ACHN (cell line): ENCODE measurements at regions not wholly inside any gene's neighbourhood (a gene's known extent, or its start where the extent isn't known, plus 50 kb on each side); places are given as distances from the start of the nearest gene placed in this dataset.

Source experiments
- DNase-seq: peaks from one replicate; pipeline ENCODE4 v3.0.0-alpha.2; 2015
- in situ Hi-C: cut with HindIII; loops from 2 replicates; pipeline ENCODE4 v1.10.0; 2017; ENCODE audit warnings: low sequenced_read_pairs, low pct_ligation_motif_present, low pct_unique_long_range_greater_than_20kb

DNA sequence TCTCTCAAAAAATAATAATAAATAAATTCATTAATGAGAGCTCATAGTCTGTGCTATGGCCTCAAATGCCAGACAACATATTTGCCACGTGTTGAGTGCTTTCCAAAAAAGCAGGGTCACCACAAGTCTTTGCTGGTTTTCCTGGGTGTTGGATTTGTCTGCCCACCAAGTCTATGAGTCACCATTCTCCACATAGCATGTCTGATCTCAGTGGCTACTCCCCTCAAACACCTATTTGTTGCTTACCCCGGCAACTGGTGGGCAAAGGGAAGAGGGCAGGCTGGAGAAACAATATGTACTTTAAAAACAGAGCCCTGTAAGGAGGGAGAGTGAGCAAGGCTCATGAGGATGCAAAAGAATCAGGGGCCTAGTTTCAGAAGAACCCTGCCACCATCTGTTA lies 120.0 kb upstream of the ARRDC4 start:
- DNase-seq, result no peak
- in situ Hi-C loops, result no loop called here

DNA sequence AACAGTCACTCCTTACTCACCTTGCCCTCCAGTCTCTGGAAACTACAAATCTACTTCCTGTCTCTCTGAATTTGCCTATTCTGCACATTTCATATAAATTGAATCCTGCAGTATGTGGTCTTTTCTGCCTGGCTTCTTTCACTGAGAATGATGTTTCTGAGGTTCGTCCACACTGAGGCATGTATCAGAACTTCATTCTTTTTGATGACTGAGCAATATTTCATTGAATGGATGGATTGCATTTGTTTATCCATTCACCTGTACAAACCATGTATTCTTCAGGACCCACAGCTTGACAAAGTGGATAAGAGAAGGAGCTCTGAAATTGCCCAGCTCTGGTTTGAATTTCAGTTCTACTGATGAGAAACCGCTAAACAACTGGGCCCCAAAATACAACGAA lies 118.9 kb upstream of the ARRDC4 start:
- in situ Hi-C loops, result no loop called here
- no peak for DNase-seq

DNA sequence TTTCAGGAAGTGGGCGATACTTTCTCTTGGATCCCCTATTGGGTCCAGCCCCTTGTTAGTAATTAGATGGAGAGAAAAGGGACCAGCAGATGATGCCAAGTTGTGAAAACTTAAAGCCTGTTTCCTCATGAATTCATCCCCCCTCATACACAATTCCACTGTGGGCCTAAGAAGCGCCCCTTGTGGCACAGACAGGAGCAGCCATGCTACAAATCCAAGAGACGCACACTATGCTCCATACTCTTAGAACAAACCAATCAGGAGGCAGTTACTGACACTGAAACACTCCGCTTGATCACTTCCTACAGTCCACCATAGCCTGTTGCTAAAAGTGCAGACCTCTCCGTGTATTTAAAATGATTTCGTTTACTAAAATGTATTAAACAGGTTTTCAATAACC lies 111.3 kb upstream of the ARRDC4 start:
- no peak for DNase-seq
- in situ Hi-C loops, result no loop called here

DNA sequence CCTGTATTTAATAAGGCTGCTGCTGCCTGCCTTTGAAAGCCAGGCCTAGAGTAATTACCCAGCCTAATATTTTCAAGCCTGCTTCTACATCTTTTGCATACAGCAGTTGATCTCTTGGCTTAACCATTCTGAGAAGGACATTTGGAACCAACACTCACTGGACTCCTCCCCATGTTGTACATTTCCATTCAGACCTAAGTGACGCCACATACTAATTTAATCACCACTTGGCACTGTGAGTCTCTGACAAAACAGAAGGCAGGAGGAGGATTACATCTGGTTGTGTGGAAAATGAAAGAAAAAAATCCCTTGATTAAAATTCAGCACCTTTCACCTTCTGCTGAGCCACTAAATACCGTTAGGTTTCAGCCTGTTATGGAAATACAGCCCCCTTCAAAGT lies 102.2 kb upstream of the ARRDC4 start:
- in situ Hi-C loops, result no loop called here
- no peak for DNase-seq

DNA sequence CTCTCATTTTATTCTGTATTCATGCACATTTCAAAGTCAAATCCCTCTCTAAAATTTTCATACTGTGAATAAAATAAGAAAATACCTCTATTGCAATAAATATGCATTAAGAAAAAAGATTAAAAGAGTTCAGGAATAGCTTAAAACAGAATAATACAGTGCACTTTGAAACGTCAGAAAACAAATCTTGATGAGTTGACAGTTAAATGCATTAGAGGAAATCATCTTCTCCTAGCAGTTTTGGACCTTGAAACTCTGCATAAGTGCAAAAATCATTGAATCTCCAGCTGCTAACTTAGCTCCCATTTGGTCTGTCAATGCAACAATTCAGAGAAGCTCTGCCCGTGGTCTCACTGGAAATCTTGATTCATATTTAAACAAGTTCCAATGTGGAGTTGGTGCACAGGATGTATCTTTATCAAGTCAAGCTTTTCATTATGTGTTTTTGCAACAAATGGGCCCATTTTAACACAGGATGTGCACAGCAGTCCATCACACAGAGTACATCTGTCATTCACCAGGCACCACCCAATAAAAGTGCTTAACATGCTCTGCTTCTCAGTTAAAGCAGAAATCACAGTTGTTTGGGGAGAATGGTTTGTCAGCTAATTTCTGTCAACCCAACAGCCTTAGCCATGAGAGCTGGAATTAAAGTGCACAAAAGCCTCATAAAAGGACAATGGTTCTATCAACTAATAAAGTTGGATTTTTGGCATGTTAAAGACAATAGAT lies 98.8 kb upstream of the ARRDC4 start:
- no peak for DNase-seq
- in situ Hi-C loops, result no loop called here

GRCh38 chr15:97866959-97867358 lies 93.5 kb upstream of the ARRDC4 start:
- no peak for DNase-seq
- in situ Hi-C loops, result no loop called here

- no peak for DNase-seq
- in situ Hi-C loops, result no loop called here
Measured at GRCh38 chr15:97867870-97868269, 92.6 kb upstream of the ARRDC4 start.

- DNase-seq, result no peak
- in situ Hi-C loops, result no loop called here
Measured at GRCh38 chr15:97868981-97869380, 91.5 kb upstream of the ARRDC4 start.

GRCh38 chr15:97870771-97871170 lies 89.7 kb upstream of the ARRDC4 start:
- DNase-seq, result no peak
- in situ Hi-C loops, result no loop called here

DNA sequence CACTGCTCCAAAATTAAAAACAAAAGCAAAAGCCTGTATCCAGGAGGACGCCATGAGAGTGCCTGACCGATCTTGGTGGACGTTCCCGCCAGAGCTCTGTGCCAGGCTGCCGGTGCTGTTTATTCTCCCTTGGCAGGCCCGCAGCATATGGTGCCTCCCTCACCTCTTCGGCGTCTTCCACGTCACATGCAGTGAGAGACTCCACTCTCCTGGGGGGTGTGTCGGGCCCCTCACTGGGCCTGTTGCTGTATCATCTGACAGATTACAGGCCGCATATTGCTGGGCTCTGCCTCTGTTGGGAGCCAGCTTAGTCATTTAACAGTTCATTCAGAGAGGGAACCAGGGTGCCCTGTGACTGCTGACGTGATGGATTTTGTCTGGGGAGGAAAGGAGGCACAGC lies 86.4 kb upstream of the ARRDC4 start:
- in situ Hi-C loops, result no loop called here
- DNase-seq, result no peak

DNA sequence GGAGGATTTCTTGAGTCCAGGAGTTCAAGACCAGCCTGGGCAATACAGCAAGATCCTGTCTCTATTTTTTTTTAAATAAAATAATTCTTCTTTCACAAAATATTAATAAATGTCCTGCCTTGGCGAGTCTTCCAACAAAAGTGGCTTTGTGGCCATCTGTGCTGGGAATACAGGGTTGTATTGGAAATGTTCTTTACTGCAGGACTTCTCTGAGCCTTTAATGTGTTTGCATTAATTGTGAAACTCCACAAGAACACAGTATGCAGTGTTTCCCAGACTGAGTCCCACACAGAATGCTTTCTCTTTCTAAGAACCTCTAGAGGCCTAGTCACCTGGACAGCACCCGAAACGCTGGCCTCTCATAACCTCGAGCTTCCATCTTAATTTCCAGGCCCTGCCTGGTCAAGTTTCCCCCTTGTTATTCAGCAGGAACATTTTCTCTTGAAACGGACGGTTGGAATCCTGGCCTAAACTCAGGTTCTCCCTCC lies 85.4 kb upstream of the ARRDC4 start:
- DNase-seq, result no peak
- in situ Hi-C loops, result no loop called here

GRCh38 chr15:97875513-97876280 lies 84.8 kb upstream of the ARRDC4 start:
- no peak for DNase-seq
- in situ Hi-C loops, result no loop called here

- in situ Hi-C loops, result no loop called here
- DNase-seq, result no peak
Measured at GRCh38 chr15:97876281-97876675, 84.2 kb upstream of the ARRDC4 start.

GRCh38 chr15:97881346-97881965 lies 79.0 kb upstream of the ARRDC4 start:
- in situ Hi-C loops, result no loop called here
- DNase-seq, result no peak

DNA sequence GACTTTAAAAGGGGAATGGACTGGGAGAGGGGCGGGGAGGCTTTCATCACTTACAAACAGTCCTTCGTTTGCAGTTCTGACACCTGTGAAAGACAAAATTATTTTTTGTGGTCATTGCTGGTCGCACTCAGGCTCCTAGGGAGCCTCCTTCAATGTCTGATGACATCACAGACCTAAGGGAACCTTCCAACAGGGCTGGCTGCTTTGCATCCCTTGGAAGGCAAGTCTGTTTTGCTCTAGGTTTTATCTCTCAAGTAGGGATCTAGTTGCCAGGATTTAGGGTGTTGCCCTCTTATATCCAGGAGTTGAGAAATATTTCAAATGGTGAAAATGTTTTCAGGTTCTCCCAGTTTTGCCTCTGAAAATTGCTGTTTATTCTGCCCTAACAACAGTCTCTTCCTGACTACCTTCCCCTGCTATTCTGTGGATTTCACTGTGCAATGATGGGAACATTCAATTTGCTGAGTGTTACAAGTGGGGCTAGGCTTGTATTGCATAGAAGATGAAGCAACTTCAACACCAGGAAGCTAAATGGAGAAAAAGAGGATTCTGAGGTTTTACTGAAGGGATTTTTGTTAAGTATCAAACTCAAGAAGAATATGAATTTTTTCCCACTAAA lies 75.9 kb upstream of the ARRDC4 start:
- in situ Hi-C loops, result no loop called here
- DNase-seq, result no peak

DNA sequence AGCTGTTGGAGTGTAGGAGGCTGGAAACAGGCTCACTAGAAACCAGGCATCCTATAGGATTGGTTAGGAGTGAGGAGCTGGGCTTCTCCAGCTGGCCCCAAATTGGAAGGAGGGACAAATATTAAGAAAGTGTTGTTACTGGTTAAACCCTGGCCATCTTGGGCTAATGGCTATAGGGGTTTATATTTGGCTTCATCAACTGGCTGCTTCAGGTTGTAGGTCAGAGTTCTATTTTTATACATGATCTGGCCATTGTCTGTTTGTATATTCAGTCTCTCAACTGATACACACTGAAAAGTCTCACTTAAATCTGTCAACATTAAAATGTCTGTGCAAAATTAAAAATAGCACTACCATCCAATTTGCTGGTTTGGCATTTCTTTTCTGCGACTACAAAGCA lies 70.2 kb upstream of the ARRDC4 start:
- no peak for DNase-seq
- in situ Hi-C loops, result no loop called here

DNA sequence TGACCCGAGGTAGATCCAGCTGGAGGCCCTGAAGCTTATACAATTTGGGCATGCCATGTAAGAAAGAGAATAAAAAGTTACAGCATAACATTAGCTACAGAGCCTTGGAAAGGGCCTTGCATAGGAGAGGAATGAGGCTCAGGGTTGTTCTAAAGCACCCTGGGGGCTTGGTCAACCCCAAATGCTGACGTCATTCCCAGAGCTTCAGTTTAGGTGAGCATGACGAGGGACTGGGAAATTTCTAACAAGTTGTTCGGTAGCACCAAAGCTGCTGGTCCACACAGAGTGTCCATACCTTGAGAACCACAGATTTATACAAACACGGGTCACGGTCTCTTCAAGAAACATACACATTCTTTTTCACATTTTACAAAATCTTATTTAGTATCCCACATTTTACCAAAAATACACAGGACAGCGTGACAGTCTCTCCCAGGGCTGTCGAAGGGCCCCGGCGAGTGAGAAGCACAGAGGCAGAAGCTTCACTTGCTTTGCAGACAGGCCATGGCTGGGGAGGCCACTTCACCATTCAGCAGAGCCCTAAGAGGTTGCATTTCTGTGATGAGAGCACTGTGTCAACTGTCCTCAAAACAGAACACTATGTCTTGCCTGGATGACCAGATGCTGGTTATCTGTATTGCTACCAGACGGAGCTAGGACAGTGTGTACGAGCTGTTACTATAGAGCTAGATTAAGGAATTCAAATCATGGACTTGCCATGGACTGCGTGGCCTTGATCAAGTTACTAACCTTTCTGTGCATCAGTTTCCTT lies 68.2 kb upstream of the ARRDC4 start:
- no peak for DNase-seq
- in situ Hi-C loops, result no loop called here

- no peak for DNase-seq
- in situ Hi-C loops, result no loop called here
Measured at GRCh38 chr15:97893967-97894366, 66.5 kb upstream of the ARRDC4 start.

DNA sequence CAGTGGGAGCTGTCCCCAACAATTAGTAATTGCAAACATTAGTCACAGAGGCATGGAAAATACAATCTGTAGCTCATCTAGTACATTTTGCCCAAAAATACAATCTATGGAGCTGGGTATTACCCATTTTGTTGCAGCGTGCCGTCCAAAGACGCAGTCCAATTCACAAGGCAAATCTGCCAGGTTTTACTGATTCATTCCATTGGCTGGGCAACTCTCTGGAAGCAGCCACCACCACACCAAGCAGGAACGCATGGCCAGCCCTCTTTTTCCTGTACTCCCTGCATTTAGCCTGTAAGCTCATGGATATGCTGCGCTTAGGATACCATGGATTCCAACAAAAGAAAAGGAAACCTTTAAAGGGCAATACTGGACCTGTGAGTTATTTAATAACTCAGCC lies 60.5 kb upstream of the ARRDC4 start:
- DNase-seq, result no peak
- in situ Hi-C loops, result no loop called here
